Esophagus muscularis mucosa (tissue), 4 donors: ENCODE measurements at regions not wholly inside any gene's neighbourhood (a gene's known extent, or its start where the extent isn't known, plus 50 kb on each side); places are given as distances from the start of the nearest gene placed in this dataset.
A peak's percentile ranks its signal among the peaks of the same experiment; 100 is the strongest.

Experiments
- DNase-seq: peaks from one replicate; pipeline ENCODE4 v3.0.0-alpha.2; 2017; ENCODE audit errors: extremely low spot score
- H3K27ac ChIP-seq, 4 donors: fragments of 200-600 bp; sonication (generic); replicated peaks in 1 of 4; 1 replicate in 3 of 4; 2 replicates in 1 of 4; pipeline ENCODE4 v1.5.1; 2016 to 2019; ENCODE audit warnings: mild to moderate bottlenecking in 1 of 4
- H3K27me3 ChIP-seq, 4 donors: fragments of 200-600 bp; sonication (generic); one replicate each; pipeline versions ENCODE4 v1.5.1 to v1.6.0; 2016 to 2019
- H3K36me3 ChIP-seq, 4 donors: fragments of 200-600 bp; sonication (generic); one replicate each; pipeline ENCODE4 v1.5.1; 2016 to 2019
- H3K4me1 ChIP-seq, 4 donors: fragments of 200-600 bp; sonication (generic); one replicate each; pipeline ENCODE4 v1.5.1; 2016 to 2019
- H3K4me3 ChIP-seq, 4 donors: fragments of 200-600 bp; sonication (generic); 1 replicate in 2 of 4; 2 replicates in 2 of 4; pipeline ENCODE4 v1.5.1; 2016 to 2019; ENCODE audit warnings: mild to moderate bottlenecking in 4 of 4, moderate library complexity in 1 of 4
- H3K9me3 ChIP-seq, 4 donors: fragments of 200-600 bp; sonication (generic); 1 replicate in 3 of 4; 2 replicates in 1 of 4; pipeline ENCODE4 v1.5.1; 2016 to 2019
- EP300 ChIP-seq: sonication (generic); formaldehyde crosslinking; IDR thresholded peaks from one replicate; pipeline ENCODE4 v1.6.1; 2017; ENCODE audit warnings: antibody characterized with exemption
- POLR2A ChIP-seq: fragments of 450-650 bp; IDR thresholded peaks from one replicate; pipeline ENCODE4 v1.6.1; 2017; ENCODE audit warnings: antibody characterized with exemption, moderate library complexity, mild to moderate bottlenecking, low read depth
- POLR2AphosphoS5 ChIP-seq, 2 donors: sonication (generic); formaldehyde crosslinking; IDR thresholded peaks; one replicate each; pipeline ENCODE4 v1.6.1; 2017; ENCODE audit warnings: antibody characterized with exemption in 2 of 2
- WGBS: methylation state at CpG from one replicate; pipeline ENCODE4 v1.1.5; 2018; 5-methylcytosine and 5-hydroxymethylcytosine counted together
- intact Hi-C: fragments of 100-400 bp; cut with DNase I; formaldehyde crosslinking; loops from one replicate; pipeline ENCODE4 v1.15.1; 2023
- TF ChIP-seq, protein P1 (sequence below), 3 experiments: fragments of 200-600 bp in 2 of 3; fragments of 450-650 bp in 1 of 3; sonication (generic) in 2 of 3; IDR thresholded peaks; one replicate each; pipeline ENCODE4 v1.5.1; 2017 to 2019; ENCODE audit warnings: antibody characterized with exemption in 3 of 3, mild to moderate bottlenecking in 2 of 3, moderate library complexity in 1 of 3

- Histone ChIP-seq H3K27me3 (no peaks in the 10 kb centered on the region), H3K27ac (no peak overlapping the region), H3K9me3 (no peaks in the 10 kb centered on the region), H3K36me3 (no peaks in the 10 kb centered on the region), H3K4me1 (no peaks in the 10 kb centered on the region), H3K4me3 (no peak overlapping the region)
- intact Hi-C loops: no loop called here
- TF ChIP-seq, protein P1, sequence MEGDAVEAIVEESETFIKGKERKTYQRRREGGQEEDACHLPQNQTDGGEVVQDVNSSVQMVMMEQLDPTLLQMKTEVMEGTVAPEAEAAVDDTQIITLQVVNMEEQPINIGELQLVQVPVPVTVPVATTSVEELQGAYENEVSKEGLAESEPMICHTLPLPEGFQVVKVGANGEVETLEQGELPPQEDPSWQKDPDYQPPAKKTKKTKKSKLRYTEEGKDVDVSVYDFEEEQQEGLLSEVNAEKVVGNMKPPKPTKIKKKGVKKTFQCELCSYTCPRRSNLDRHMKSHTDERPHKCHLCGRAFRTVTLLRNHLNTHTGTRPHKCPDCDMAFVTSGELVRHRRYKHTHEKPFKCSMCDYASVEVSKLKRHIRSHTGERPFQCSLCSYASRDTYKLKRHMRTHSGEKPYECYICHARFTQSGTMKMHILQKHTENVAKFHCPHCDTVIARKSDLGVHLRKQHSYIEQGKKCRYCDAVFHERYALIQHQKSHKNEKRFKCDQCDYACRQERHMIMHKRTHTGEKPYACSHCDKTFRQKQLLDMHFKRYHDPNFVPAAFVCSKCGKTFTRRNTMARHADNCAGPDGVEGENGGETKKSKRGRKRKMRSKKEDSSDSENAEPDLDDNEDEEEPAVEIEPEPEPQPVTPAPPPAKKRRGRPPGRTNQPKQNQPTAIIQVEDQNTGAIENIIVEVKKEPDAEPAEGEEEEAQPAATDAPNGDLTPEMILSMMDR (IDR thresholded peaks at IDR 0.05): peak; percentile 23 to 56 (median 52)
- TF ChIP-seq POLR2A: no peak
- DNase-seq: no peak
- 1% methylated on average over 2 of the region's 2 CpGs for WGBS
These were observed 800.7 kb upstream of the SLITRK5 start for GRCh38 chr13:86870444-86870843.

DNA sequence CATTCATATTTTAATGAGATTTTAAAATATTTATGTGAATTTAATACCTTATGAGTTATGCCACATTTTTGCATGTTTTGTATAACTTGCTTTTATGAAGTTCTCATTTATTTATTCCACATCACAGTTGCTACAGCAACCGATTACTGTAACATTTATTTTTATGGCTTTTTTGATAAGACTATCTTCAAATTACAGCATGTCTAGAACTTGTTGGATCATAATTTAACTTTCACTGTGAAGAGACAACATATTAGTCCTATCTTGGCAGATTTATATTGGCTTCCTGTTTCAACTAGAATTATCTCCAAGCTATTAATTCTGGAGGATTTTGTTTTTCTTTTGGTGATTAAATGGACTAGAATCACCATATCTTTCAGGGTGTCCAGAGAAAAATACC is 793.7 kb upstream of the SLITRK5 start:
- Histone ChIP-seq H3K27ac (no peak overlapping the region), H3K4me3 (no peak overlapping the region), H3K36me3 (no peaks in the 10 kb centered on the region), H3K27me3 (no peaks in the 10 kb centered on the region), H3K4me1 (no peaks in the 10 kb centered on the region), H3K9me3 (no peaks in the 10 kb centered on the region)
- WGBS: 68% methylated on average over 1 of the region's 1 CpG
- intact Hi-C loops: no loop called here
- no peak for DNase-seq
- TF ChIP-seq EP300: no peak
- no peak for TF ChIP-seq POLR2AphosphoS5 (IDR thresholded peaks at IDR 0.05)
- no peak for TF ChIP-seq POLR2A
- TF ChIP-seq, protein P1 (IDR thresholded peaks at IDR 0.05): no peak

- Histone ChIP-seq H3K9me3 (no peaks in the 10 kb centered on the region), H3K27ac (no peak overlapping the region), H3K4me1 (no peaks in the 10 kb centered on the region), H3K36me3 (no peaks in the 10 kb centered on the region), H3K4me3 (no peak overlapping the region), H3K27me3 (no peaks in the 10 kb centered on the region)
- TF ChIP-seq POLR2A (no peak), EP300 (no peak), POLR2AphosphoS5 (IDR thresholded peaks at IDR 0.05) (no peak)
- TF ChIP-seq, protein P1 (IDR thresholded peaks at IDR 0.05): no peak
- 78% methylated on average over 3 of the region's 3 CpGs for WGBS
- intact Hi-C loops: no loop called here
- no peak for DNase-seq
These were observed 792.4 kb upstream of the SLITRK5 start for GRCh38 chr13:86878781-86879180.

DNA sequence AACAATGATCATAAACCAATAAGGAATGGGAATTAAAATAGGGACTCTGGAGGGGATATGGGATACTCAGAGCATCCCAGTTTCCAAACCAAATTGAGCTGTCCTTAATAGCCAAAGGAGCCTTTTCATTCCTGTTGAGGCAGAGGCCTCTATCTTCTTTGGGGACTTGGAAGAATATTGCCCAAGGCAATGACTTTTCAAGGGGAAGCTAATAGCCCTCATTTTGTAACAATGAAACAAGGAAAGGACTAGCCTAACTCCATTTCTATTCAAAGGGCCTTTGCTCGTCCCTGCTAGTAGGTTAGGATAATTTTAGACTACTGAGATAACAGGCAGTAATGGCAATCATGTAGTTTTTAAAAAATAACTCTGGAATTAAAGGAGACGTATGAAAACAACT is 789.8 kb upstream of the SLITRK5 start:
- 73% methylated on average over 2 of the region's 2 CpGs for WGBS
- Histone ChIP-seq H3K4me3 (no peak overlapping the region), H3K27ac (no peak overlapping the region), H3K4me1 (no peaks in the 10 kb centered on the region), H3K27me3 (no peaks in the 10 kb centered on the region), H3K9me3 (no peaks in the 10 kb centered on the region), H3K36me3 (no peaks in the 10 kb centered on the region)
- TF ChIP-seq POLR2A (no peak), POLR2AphosphoS5 (IDR thresholded peaks at IDR 0.05) (no peak), EP300 (no peak)
- TF ChIP-seq, protein P1 (IDR thresholded peaks at IDR 0.05): no peak
- DNase-seq: no peak
- intact Hi-C loops: no loop called here

DNA sequence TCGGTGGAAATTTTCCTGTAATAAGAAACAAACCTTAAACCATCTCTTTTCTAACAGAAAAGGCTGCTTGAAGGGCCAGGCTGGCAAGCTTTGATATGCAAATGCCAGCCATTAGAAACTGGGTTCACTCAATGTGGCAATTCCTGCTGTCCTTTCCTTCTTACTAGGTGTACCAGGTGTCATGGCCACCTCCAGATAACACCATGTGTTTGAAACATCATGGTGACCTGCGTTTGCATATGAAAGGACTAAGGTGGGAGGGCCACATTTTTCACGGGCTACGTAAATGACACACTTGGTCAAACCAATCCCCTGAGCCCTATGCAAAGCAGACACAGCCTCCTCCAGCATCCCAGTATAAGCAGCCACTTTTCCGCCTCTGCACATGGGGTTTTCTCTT is 789.1 kb upstream of the SLITRK5 start:
- no peaks in the 10 kb centered on the region for H3K4me1 ChIP-seq
- H3K9me3 ChIP-seq: no peaks in the 10 kb centered on the region
- WGBS: 62% methylated on average over 5 of the region's 5 CpGs
- intact Hi-C loops: no loop called here
- no peaks in the 10 kb centered on the region for H3K36me3 ChIP-seq
- H3K27ac ChIP-seq: no peak overlapping the region
- no peak for DNase-seq
- TF ChIP-seq POLR2A: no peak
- no peak for TF ChIP-seq EP300
- TF ChIP-seq, protein P1 (IDR thresholded peaks at IDR 0.05): no peak
- TF ChIP-seq POLR2AphosphoS5 (IDR thresholded peaks at IDR 0.05): no peak
- H3K27me3 ChIP-seq: no peaks in the 10 kb centered on the region
- no peak overlapping the region for H3K4me3 ChIP-seq
